Ishikawa (cell line): ENCODE measurements at regions not wholly inside any gene's neighbourhood (a gene's known extent, or its start where the extent isn't known, plus 50 kb on each side); places are given as distances from the start of the nearest gene placed in this dataset.

Experiments
- CREB1 ChIP-seq: IDR thresholded peaks from 2 replicates; pipeline ENCODE4 v1.6.1; 2012; ENCODE audit warnings: low read depth
- EP300 ChIP-seq: IDR thresholded peaks from 2 replicates; pipeline ENCODE4 v1.6.1; 2012; ENCODE audit warnings: borderline replicate concordance
- YY1 ChIP-seq: IDR thresholded peaks from 2 replicates; pipeline ENCODE4 v1.6.1; 2012; ENCODE audit warnings: low read depth
- ZBTB7A ChIP-seq: IDR thresholded peaks from 2 replicates; pipeline ENCODE4 v1.6.1; 2012; ENCODE audit warnings: low read depth

DNA sequence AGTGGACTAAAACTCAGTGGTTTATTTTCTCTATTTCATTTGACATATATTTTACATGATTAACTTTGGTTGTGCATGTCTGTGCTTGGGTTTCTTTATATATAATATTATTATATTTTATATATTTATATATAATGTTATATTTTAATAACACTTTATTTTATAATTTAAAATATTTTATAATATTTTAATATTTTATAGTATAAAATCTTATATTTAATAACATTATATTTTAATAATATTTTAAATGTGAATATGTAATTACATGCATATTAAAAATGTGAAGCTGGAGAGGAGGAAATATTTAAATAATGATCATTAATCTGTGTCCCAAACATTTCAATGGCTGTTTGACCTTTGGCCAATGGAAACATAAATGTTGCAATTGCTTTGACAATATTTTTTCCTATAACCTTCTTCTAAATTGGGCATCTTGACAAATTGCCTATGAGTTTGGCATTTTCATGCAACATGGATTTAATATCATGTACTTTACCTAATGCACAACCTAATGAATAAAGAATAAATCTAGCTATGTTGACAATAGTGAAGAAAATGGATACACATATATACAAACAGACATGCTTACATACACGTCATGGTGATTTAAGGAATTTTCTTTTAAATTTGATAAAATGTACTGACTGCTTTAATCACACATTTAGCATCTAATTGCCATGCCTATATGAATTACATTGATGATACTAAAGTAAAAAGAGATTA, 607.1 kb downstream of the SLITRK6 start:
- TF ChIP-seq ZBTB7A (no peak), YY1 (no peak), EP300 (no peak), CREB1 (no peak)
